ENCODE measurements at regions not wholly inside any gene's neighbourhood (a gene's known extent, or its start where the extent isn't known, plus 50 kb on each side); places are given as distances from the start of the nearest gene placed in this dataset.

DNA sequence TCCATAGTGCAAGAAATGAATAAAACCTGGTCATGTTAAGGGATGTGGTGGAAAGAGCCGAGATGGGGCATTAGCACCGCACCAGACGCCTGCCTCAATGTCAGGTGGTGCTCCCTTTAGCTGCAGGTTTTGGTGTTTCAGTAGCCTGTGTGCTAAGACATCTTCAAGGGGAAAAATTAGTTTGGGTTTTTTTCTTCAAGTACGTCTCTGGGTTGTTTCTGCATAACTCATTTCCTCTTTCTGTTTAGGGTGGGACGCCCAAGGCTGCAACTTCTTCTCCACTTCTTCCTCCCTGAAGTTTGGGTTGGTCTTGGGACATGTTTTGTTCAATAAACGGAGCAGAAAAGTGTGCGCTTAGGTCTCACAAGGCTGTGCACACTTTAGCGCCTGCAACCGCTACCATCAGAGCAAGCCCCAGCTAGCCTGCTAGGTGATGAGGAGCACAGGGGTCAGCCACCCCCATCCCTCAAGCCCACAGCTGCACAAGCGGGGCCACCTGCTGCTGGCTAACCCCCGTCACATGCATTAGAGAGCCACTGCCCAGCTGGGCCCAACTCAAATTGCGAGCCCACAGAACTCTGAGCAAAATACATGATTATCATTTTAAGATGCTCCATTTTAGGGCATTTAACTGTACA, 1495.7 kb downstream of the TBC1D22A start:
- 86 to 88% (median 87%) methylated on average over 12 of the region's 12 CpGs for WGBS, 3 donors
- no peaks in the 10 kb centered on the region for H3K4me1 ChIP-seq (ENCODE audit: insufficient read depth)
- no peak for TF ChIP-seq EP300 (IDR thresholded peaks at IDR 0.05)
- no peak for TF ChIP-seq CTCF (IDR thresholded peaks at IDR 0.05)
- H3K27me3 ChIP-seq: no peaks in the 10 kb centered on the region
- DNase-seq: no peak
- H3K4me3 ChIP-seq: no peak overlapping the region
- intact Hi-C loops (cut with DNase I): no loop called here
- H3K27ac ChIP-seq: no peak overlapping the region
- no peaks in the 10 kb centered on the region for H3K9me3 ChIP-seq
- no peaks in the 10 kb centered on the region for H3K36me3 ChIP-seq

- Histone ChIP-seq H3K9me3 (no peaks in the 10 kb centered on the region), H3K36me3 (no peaks in the 10 kb centered on the region), H3K4me1 (ENCODE audit: insufficient read depth) (no peaks in the 10 kb centered on the region), H3K27ac (no peak overlapping the region), H3K27me3 (no peaks in the 10 kb centered on the region), H3K4me3 (no peak overlapping the region)
- intact Hi-C loops (cut with DNase I): no loop called here
- TF ChIP-seq EP300 (IDR thresholded peaks at IDR 0.05): no peak
- no peak for TF ChIP-seq POLR2A (IDR thresholded peaks at IDR 0.05)
- TF ChIP-seq CTCF (IDR thresholded peaks at IDR 0.05): no peak
- peak in 2 of 5 donors; percentile 33 to 37 for DNase-seq
- WGBS, 3 donors: 9 to 18% (median 16%) methylated on average over 7 of the region's 7 CpGs
Measured at GRCh38 chr22:48257685-48258055, 1495.2 kb downstream of the TBC1D22A start.

DNA sequence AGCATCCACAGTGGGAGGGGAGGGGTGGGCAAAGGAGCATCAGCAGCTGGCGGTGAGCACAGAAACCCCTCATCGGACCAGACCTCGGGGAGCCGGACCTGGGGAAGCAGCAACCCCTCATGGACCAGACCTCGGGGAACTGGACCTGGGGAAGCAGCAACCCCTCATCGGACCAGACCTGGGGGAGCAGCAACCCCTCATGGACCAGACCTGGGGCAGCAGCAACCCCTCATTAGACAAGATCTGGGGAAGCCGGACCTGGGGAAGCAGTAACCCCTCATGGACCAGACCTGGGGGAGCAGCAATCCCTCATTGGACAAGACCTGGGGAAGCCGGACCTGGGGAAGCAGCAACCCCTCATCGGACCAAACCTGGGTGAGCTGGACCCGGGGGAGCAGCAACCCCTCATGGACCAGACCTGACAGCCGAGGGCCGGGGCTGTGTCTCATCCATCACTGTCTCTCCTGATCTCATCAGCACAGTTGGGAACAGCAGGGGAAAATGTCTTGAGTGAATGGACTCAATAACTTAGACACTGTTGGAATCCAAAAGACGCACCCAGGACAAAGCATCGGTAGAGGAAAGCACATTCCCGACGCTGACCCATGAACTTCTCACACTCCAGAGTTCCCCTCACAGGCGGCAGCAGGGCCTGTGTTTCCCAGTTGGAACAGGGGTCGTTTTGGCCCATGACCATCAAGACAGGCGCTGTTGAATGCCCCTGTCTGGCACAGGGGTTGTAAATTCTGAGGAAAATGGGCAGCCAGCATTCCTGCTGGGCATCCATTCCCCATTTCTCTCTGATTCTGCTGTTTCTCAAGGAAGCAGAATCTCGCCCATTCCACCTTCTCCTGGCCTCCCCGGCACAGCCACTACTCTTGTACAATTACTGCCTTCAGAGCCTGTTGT, 1494.6 kb downstream of the TBC1D22A start:
- Histone ChIP-seq H3K4me1 (ENCODE audit: insufficient read depth) (no peaks in the 10 kb centered on the region), H3K27ac (no peak overlapping the region), H3K27me3 (no peaks in the 10 kb centered on the region), H3K4me3 (no peak overlapping the region), H3K36me3 (no peaks in the 10 kb centered on the region), H3K9me3 (no peaks in the 10 kb centered on the region)
- 83 to 88% (median 88%) methylated on average over 21 of the region's 21 CpGs for WGBS, 3 donors
- no peak for TF ChIP-seq EP300 (IDR thresholded peaks at IDR 0.05)
- DNase-seq: no peak
- intact Hi-C loops (cut with DNase I): no loop called here

DNA sequence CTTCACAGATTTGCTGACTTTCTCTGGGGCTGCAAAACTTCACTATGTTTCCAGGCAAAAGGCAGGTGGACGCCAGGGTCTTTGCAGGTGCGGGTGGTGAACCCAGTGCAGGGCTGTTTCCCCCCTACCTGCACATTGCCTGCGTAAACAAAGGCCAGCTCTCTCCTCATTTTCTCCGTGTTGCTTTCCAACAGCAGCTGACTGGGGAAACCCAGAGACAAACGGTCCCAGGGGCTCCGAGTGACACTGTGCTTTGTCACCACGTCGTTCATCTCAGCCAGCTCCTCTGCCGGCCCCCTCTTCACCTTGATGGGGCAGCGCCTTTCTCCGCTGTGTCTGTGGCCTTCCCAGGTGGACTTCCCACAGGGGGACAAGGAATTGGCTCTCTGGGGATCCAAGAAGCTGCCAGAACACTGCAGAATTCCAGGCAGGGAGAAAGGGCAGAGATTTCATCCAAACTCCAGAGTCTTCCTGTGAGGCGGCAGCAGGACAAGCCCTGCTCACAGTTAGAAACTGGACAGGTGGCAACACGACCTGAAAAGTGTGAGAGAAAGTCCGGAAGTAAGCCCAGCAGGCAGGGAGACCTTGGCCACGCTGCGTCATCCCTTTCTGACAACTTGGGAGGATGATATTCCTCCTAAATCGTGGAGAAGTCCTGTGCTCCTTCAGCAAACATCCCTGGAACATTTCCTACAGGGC, 1493.7 kb downstream of the TBC1D22A start:
- no peaks in the 10 kb centered on the region for H3K27me3 ChIP-seq
- 85 to 88% (median 86%) methylated on average over 17 of the region's 17 CpGs for WGBS, 3 donors
- H3K4me1 ChIP-seq (ENCODE audit: insufficient read depth): no peaks in the 10 kb centered on the region
- H3K9me3 ChIP-seq: no peaks in the 10 kb centered on the region
- no peak overlapping the region for H3K4me3 ChIP-seq
- TF ChIP-seq CTCF (IDR thresholded peaks at IDR 0.05) (no peak), POLR2A (IDR thresholded peaks at IDR 0.05) (no peak), EP300 (IDR thresholded peaks at IDR 0.05) (no peak)
- H3K36me3 ChIP-seq: no peaks in the 10 kb centered on the region
- no peak overlapping the region for H3K27ac ChIP-seq
- DNase-seq: no peak
- intact Hi-C loops (cut with DNase I): no loop called here
